NCI-H1694 (cell line): ENCODE measurements at regions not wholly inside any gene's neighbourhood (a gene's known extent, or its start where the extent isn't known, plus 50 kb on each side); places are given as distances from the start of the nearest gene placed in this dataset.
"Not testable (repeated sequence)": the region's sequence is repeated elsewhere in the genome, so short reads cannot be mapped to it uniquely, and the experiment has no call there.

ENCODE experiments used
- DNase-seq: peaks from one replicate; lab custom pipeline; 2025; lab: John Stamatoyannopoulos, UW

DNA sequence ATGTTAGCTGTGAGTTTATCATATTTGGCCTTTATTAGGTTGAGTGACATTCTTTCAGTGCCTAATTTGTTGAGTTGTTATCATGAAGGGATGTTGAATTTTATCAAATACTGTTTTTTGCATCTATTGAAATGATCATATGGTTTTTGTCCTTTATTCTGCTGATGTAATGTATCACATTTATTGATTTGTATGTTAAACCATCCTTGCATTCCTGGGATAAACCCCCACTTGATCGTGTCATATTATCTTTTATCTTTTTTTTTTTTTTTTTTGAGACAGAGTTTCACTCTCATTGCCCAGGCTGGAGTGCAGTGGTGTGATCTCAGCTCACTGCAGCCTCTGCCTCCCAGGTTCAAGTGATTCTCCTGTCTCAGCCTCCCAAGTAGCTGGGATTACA, 51.9 kb upstream of the MFGE8 start:
- DNase-seq = not testable (repeated sequence)

GRCh38 chr15:88970232-88970631, 57.1 kb upstream of the MFGE8 start:
- no peak for DNase-seq

- no peak for DNase-seq
Observed at GRCh38 chr15:88974392-88974791, 61.2 kb upstream of the MFGE8 start.

DNA sequence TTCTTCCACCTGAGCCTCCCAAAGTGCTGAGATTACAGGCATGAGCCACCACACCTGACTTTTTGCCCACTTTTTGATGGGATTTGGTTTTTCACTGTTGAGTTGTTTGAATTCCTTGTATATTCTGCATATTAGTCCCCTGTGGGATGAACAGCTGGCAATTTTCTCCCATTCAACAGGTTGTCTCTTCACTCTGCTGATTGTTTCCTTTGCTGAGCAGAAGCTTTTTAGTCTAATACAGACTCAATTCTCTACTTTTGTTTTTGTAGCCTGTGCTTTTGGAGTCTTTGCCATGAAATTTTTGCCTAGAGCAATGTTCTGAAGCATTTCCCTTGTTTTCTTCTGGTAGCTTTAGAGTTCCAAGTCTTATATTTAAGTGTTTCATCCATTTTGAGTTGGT, 62.7 kb upstream of the MFGE8 start:
- DNase-seq = no peak

- no peak for DNase-seq
Observed at GRCh38 chr15:88976656-88977055, 63.5 kb upstream of the MFGE8 start.

GRCh38 chr15:88979674-88980073, 66.5 kb upstream of the MFGE8 start:
- no peak for DNase-seq

GRCh38 chr15:88980498-88980897, 67.3 kb upstream of the MFGE8 start:
- no peak for DNase-seq

DNA sequence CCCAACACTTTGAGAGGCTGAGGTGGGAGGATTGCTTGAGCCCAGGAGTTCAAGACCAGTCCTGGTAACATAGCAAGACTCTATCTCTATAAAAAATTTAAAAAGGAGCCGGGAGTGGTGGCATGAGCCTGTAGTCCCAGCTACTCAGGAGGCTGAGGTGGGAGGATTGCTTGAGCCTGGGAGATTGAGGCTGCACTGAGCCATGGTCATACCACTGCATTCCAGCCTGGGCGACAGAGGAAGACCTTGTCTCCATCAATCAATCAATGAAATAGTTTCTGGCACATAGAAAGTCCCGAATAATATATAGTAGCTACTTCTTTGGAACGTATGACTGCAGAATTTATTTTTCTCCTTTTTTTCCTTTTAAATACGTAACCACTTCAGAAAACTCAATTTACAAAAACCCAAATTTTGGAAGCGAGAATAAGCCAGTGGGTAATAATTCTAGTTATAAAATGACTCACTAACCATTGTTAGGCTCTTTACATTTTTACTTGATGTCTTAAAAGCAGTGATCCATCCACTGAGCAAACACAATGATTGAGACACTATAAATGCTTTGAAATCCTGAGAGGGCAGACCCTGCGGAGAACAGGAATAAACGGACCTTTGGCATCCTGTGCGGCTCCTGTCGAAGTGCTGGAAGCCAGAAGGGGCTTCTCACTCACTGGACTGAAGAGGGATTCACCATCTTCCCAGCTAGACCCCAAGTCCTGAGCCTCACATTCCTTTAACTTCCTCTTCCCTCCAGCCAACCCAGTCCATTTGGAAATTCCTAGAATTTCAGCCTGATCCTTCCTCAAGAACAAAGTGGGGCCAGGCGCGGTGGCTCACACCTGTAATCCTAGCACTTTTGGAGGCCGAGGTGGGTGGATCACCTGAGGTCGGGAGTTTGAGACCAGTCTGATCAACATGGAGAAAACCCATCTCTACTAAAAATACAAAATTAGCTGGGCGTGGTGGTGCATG, 68.4 kb upstream of the MFGE8 start:
- no peak for DNase-seq

- DNase-seq = no peak
Observed at GRCh38 chr15:88982304-88982945, 69.2 kb upstream of the MFGE8 start.

- no peak for DNase-seq
Observed at GRCh38 chr15:88982946-88983342, 69.8 kb upstream of the MFGE8 start.

DNA sequence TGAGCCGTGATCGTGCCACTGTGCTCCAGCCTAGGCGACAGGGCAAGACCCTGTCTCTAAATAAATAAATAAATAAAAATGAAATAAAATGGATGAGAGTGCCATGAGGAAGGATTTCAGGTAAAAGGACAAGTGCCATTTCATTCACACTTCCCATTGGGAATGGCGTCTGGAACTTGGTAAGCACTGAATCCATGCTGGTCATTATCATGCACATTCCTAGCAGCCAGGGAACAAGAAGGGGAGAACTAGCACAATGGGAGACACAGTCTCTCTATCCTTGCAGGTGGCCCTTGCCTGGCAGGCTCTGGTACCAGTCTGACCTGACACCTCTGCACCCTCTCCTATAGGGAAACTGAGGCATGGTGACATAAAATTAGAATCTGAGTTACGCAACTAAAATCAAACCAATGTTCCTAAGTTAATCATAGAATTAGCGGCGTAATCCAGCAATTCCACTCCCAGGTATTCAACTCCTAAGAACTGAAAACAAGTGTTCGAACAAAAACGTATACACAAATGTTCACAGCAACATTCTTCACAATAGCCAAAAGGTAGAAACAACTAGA, 70.8 kb upstream of the MFGE8 start:
- DNase-seq = no peak

DNA sequence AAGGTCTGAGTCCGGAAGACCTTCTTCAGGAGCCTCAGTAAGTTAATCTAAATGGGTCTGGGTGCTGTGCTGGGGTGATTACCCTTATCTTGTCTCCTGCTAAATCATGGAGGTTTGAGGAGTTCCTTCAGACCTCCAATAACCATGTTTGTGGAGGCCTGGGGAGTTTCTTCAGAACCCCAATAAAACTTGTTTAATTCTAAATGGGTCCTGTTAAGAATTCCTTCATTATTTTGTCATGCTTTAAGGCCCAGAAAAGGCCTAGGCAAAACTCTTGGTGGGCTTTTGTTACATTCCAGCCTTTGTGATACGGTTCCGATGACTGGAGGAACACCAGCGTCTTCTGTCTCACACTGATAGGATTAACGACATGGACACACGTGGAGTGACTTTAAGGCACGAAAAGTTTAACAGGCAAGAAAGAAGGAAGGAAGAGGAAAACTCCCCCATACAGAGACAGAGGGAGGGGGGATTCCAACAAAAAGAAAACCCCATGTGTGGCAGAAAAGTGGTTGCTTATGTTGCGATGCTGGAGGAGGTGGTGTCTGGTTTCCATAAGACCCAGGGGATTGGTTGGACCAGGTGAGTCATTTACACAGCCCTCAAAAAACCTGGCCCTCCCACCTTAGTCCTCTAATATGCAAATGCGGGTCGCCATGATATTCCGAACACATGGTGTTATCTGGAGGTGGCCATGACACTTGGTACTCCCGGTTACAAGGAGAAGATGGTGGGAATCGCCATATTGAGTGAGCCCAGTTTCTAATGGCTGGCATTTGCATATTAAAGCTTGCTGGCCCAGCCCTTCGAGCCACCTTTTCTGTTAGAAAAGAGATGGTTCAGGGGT, 72.6 kb upstream of the MFGE8 start:
- no peak for DNase-seq

DNA sequence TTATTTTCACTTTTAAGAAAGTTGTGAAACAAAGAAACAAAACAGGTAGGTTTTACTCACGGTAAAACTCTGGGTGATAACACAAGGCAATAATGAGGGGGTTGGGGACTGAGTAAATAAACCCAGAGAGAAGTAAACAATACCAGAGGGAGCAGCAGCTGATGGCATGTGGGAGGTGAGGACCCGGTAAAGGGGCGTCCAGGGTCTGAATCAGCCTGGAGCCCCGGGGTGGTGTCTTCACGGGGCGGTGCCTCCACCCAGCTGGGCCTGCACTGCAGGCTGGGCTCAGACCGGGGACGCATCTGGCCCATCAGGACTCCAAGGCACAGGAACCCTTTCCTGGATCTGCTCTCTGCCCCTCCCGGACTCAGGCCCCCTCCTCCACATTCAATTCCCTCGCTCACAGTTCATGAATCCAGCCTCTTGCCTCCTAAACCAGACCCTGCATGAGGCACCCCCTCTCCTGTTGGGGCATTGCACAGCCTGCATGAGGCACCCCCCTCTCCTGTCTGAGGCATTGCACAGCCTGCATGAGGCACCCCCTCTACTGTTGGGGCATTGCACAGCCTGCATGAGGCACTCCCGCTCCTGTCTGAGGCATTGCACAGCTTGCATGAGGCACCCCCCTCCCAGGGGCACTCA, 73.9 kb upstream of the MFGE8 start:
- DNase-seq = no peak

GRCh38 chr15:88987591-88987933, 74.4 kb upstream of the MFGE8 start:
- DNase-seq = no peak

DNA sequence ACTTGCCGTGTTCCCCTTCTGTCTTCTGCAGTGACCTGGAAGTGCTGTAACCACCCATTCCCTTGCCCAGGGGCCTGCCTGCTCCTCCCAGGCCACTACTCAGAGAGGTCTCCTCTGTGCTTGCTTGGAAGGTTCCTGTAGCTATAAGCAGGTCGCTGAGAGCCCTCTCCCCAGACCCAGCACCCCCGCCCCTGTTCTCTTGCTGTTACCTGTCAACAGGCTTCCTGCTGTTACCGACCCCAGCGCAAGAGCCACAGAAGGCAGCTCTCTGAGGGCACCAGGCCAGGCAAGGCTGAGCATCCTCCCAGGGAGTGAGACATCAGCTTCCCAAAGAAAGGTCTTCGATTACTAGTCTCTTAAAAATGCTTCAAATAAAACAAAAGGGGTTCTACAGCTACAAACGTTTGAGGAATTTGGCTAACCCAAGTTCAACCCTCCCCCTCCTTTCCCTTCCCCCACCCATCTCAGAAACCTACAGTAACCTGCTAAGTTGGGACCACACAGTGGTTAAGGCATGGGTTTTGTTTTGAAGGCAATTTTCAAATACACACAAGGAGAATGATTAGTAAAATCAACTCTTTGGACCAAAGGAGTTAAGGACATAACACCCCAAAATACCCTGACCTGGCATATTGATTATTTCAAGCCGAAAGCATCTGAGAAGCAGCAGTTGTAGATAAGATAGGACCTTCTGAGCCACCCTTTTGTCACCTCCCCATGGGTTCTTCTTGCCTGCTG, 74.9 kb upstream of the MFGE8 start:
- no peak for DNase-seq

GRCh38 chr15:88989578-88989977, 76.4 kb upstream of the MFGE8 start:
- no peak for DNase-seq

- DNase-seq = no peak
Observed at GRCh38 chr15:88990185-88990679, 77.1 kb upstream of the MFGE8 start.

DNA sequence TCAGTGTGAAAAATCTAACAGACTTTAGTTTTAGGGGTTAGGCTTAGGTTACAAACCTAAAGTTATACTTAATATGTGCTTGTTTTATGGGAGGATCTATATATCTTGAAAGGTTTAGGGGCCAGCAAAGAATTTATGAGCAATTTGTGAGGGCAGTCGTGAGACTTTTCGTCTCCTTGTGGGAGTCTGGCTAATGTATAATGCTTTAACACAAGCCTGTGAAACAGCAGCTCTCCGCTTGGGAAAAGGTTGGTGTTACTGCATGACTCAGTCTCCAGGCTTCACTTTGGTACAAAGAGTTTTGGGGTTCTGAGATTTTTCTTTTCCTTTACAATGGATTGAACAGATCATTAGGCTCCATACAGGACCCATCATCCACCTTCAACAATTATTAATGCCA, 79.0 kb upstream of the MFGE8 start:
- no peak for DNase-seq

DNA sequence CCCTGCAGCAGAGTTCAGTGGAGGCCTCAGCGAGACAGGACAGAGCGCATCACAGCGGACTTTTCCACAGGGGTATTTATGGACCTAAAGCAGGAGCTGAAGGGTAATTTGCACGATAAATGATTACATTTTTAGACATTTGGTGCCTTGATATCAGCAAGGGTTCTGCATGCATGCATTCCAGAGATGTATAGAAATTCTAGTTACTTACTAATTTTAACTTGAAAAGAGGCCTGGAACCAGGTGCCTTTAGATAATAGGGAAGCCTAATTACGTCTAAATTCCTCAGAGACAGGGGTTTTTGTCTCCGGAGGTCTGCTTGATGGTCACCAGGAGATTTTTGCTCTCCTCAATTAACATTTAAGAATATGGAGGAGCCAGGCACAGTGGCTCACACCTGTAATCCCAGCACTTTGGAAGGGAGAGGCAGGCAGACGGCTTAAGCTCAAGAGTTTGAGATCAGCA, 79.8 kb upstream of the MFGE8 start:
- DNase-seq = no peak

- DNase-seq = no peak
Observed at GRCh38 chr15:88993662-88994061, 80.5 kb upstream of the MFGE8 start.

- DNase-seq = no peak
Observed at GRCh38 chr15:88994286-88994685, 81.1 kb upstream of the MFGE8 start.
